K562 (cell line): ENCODE measurements at regions not wholly inside any gene's neighbourhood (a gene's known extent, or its start where the extent isn't known, plus 50 kb on each side); places are given as distances from the start of the nearest gene placed in this dataset.
A peak's percentile ranks its signal among the peaks of the same experiment; 100 is the strongest.

Experiments
- ATAC-seq: fragments of 200-7000 bp; cut with Tn5 transposase; 3 replicates; pipeline ENCODE4 v1.9.1; 2020; ENCODE audit warnings: moderate library complexity
- BruUV-seq: library from RNA; stranded (reverse); fragments of 400-500 nt; replicated peaks from 2 replicates; lab custom pipeline; 2021; lab: Mats Ljungman, UMichigan
- CTCF ChIA-PET: fragments of 300-600 bp; formaldehyde crosslinking; extraction: SDS; loops from one replicate; lab custom pipeline; 2021; ENCODE audit warnings: low intra/inter-chr PET ratio; lab: Yijun Ruan, JAX
- POLR2A ChIA-PET: fragments of 300-600, 350-650 bp; sonication (Branson Sonifier 250); formaldehyde crosslinking; extraction: SDS; loops from one replicate; lab custom pipeline; 2021; ENCODE audit warnings: antibody characterized with exemption, inconsistent platforms; lab: Yijun Ruan, JAX
- DNase-seq, 4 experiments: peaks; one replicate each; pipeline versions ENCODE4 v3.0.0 to v3.0.0-alpha.2; 2011 to 2018; ENCODE audit warnings: low spot score in 3 of 4, mixed read lengths in 3 of 4; ENCODE audit errors: extremely low read depth in 1 of 4
- FAIRE-seq: peaks from 2 replicates; lab custom pipeline; 2011; peaks lifted over from hg19 to GRCh38; lab: Jason Lieb, UNC
- H2AFZ ChIP-seq: 2 replicates; pipeline ENCODE4 v1.6.0; 2011; ENCODE audit warnings: low read depth, low read length, control low read depth, inconsistent platforms
- H3K27ac ChIP-seq: fragments of 200-600 bp; 3 replicates; pipeline ENCODE4 v1.8.0; 2011; ENCODE audit warnings: low read depth, mild to moderate bottlenecking, control low read depth, inconsistent platforms, low read length, moderate library complexity, mixed read lengths; ENCODE audit errors: extremely low read depth
- H3K27me3 ChIP-seq, 2 experiments: fragments of 300-600 bp in 1 of 2; 2 replicates in 1 of 2; 3 replicates in 1 of 2; pipeline versions ENCODE4 v1.6.0 to v1.8.0; 2011; ENCODE audit warnings: inconsistent platforms in 2 of 2, low read length in 2 of 2, mild to moderate bottlenecking in 1 of 2, mixed read lengths in 1 of 2, moderate library complexity in 1 of 2; ENCODE audit not compliant: control insufficient read depth in 2 of 2, insufficient read depth in 2 of 2
- H3K36me3 ChIP-seq: fragments of 300-600 bp; 3 replicates; pipeline ENCODE4 v1.8.0; 2011; ENCODE audit warnings: mild to moderate bottlenecking, low read length, inconsistent platforms; ENCODE audit not compliant: control insufficient read depth, insufficient read depth
- H3K4me1 ChIP-seq, 2 experiments: fragments of 200-600 bp in 1 of 2; replicated peaks in 1 of 2; 2 replicates in 1 of 2; 3 replicates in 1 of 2; pipeline versions ENCODE4 v1.5.1 to v1.8.0; 2011; ENCODE audit warnings: inconsistent platforms in 2 of 2, low read length in 2 of 2, mild to moderate bottlenecking in 1 of 2, mixed read lengths in 1 of 2, moderate library complexity in 1 of 2; ENCODE audit not compliant: control insufficient read depth in 2 of 2, insufficient read depth in 2 of 2
- H3K4me2 ChIP-seq: 2 replicates; pipeline ENCODE4 v1.6.1; 2011; ENCODE audit warnings: low read length, control low read depth, inconsistent platforms, mixed read lengths; ENCODE audit not compliant: insufficient read depth
- H3K4me3 ChIP-seq: fragments of 200-600 bp; sonication (generic), shearing (Covaris generic); 2 replicates; pipeline ENCODE4 v1.5.1; 2016; ENCODE audit warnings: control low read depth, inconsistent platforms
- H3K79me2 ChIP-seq: fragments of 200-600 bp; 3 replicates; pipeline ENCODE4 v1.8.0; 2011; ENCODE audit warnings: low read length, inconsistent platforms; ENCODE audit not compliant: control insufficient read depth, insufficient read depth
- H3K9ac ChIP-seq, 2 experiments: 2 replicates each; pipeline versions ENCODE4 v1.6.0 to v1.6.1; 2011; ENCODE audit warnings: low read depth in 2 of 2, low read length in 2 of 2, control low read depth in 1 of 2, inconsistent platforms in 1 of 2, mild to moderate bottlenecking in 1 of 2, mixed read lengths in 1 of 2; ENCODE audit not compliant: insufficient read depth in 1 of 2
- H3K9me1 ChIP-seq: one replicate; pipeline ENCODE4 v1.6.0; 2011; ENCODE audit warnings: inconsistent platforms, mild to moderate bottlenecking, low read length, moderate library complexity; ENCODE audit not compliant: control insufficient read depth, insufficient read depth
- H3K9me3 ChIP-seq: replicated peaks from 2 replicates; pipeline ENCODE4 v1.5.1; 2011; ENCODE audit warnings: low read depth, low read length, inconsistent platforms; ENCODE audit not compliant: control insufficient read depth, insufficient read depth
- H4K20me1 ChIP-seq: replicated peaks from 2 replicates; pipeline ENCODE4 v1.6.1; 2011; ENCODE audit warnings: low read length, inconsistent platforms, mixed read lengths; ENCODE audit not compliant: control insufficient read depth, insufficient read depth
- BCLAF1 ChIP-seq, 2 experiments: fragments of 450-650 bp in 1 of 2; IDR thresholded peaks; 2 replicates each; pipeline ENCODE4 v1.6.1; 2011 to 2017; ENCODE audit warnings: low read depth in 2 of 2, antibody characterized with exemption in 1 of 2, borderline replicate concordance in 1 of 2, low read length in 1 of 2, mild to moderate bottlenecking in 1 of 2, mixed read lengths in 1 of 2; ENCODE audit not compliant: control insufficient read depth in 1 of 2
- ETV1 ChIP-seq: fragments of 450-650 bp; conservative IDR thresholded peaks from 2 replicates; pipeline ENCODE4 v1.6.1; 2016; ENCODE audit warnings: missing genetic modification characterization, control low read depth, low read depth, missing compliant biosample characterization
- GABPB2 ChIP-seq: fragments of 250-450 bp; sonication (Bioruptor Pico); conservative IDR thresholded peaks from 2 replicates; pipeline ENCODE4 v1.5.1; 2021; ENCODE audit warnings: mild to moderate bottlenecking
- GATA2 ChIP-seq: sonication (generic); formaldehyde crosslinking; IDR thresholded peaks from 2 replicates; pipeline ENCODE4 v1.4.0; 2020; ENCODE audit warnings: mild to moderate bottlenecking, missing genetic modification reagents
- ID3 ChIP-seq, 2 experiments: fragments of 250-450 bp in 1 of 2; fragments of 450-650 bp in 1 of 2; sonication (Bioruptor Pico) in 1 of 2; IDR thresholded peaks; 2 replicates each; pipeline versions ENCODE4 v1.6.1 to v1.8.0; 2016 to 2021; ENCODE audit warnings: mild to moderate bottlenecking in 2 of 2, moderate library complexity in 2 of 2, missing compliant biosample characterization in 1 of 2, missing genetic modification characterization in 1 of 2
- ILK ChIP-seq: fragments of 450-650 bp; IDR thresholded peaks from 2 replicates; pipeline ENCODE4 v1.6.1; 2016; ENCODE audit warnings: missing genetic modification characterization, low read depth, mild to moderate bottlenecking, missing compliant biosample characterization, moderate library complexity, borderline replicate concordance
- MCM3 ChIP-seq: fragments of 450-650 bp; IDR thresholded peaks from 2 replicates; pipeline ENCODE4 v1.6.1; 2016
- PHB2 ChIP-seq: fragments of 450-650 bp; IDR thresholded peaks from 2 replicates; pipeline ENCODE4 v1.6.1; 2017; ENCODE audit warnings: low read depth
- RAD21 ChIP-seq, 2 experiments: fragments of 250-450 bp in 1 of 2; fragments of 450-650 bp in 1 of 2; sonication (Bioruptor Pico) in 1 of 2; formaldehyde crosslinking in 1 of 2; IDR thresholded peaks in 1 of 2; conservative IDR thresholded peaks in 1 of 2; 2 replicates each; pipeline versions ENCODE4 v1.4.0 to v1.8.0; 2020 to 2022; ENCODE audit warnings: mild to moderate bottlenecking in 2 of 2, moderate library complexity in 1 of 2
- SMARCE1 ChIP-seq: fragments of 450-650 bp; IDR thresholded peaks from 2 replicates; pipeline ENCODE4 v1.7.1; 2016; ENCODE audit warnings: mild to moderate bottlenecking
- THAP12 ChIP-seq: fragments of 250-450 bp; sonication (Bioruptor Pico); IDR thresholded peaks from 2 replicates; pipeline ENCODE4 v1.9.0; 2021; ENCODE audit warnings: mild to moderate bottlenecking, inconsistent platforms
- ZFP36 ChIP-seq: fragments of 150-350 bp; IDR thresholded peaks from 2 replicates; pipeline ENCODE4 v1.6.1; 2018; ENCODE audit warnings: low read length, low read depth; ENCODE audit not compliant: partially characterized antibody
- WGBS: fragments of 100-300 bp; shearing (Covaris generic); methylation state at CpG from one replicate; pipeline ENCODE4 v1.1.6; 2016; ENCODE audit warnings: low coverage, mixed read lengths; ENCODE audit not compliant: insufficient coverage; ENCODE audit errors: missing lambda C conversion rate; 5-methylcytosine and 5-hydroxymethylcytosine counted together
- in situ Hi-C: fragments of 300-500 bp; cut with MboI; formaldehyde crosslinking; loops from 4 replicates; pipeline ENCODE4 v1.15.0; 2018; ENCODE audit warnings: inconsistent platforms, mixed read lengths
- intact Hi-C: fragments of 100-400 bp; cut with micrococcal nuclease; formaldehyde crosslinking; loops from 2 replicates; pipeline ENCODE4 v1.14.2; 2022
- TF ChIP-seq, protein P1 (sequence below): fragments of 250-450 bp; sonication (Bioruptor Pico); IDR thresholded peaks from 2 replicates; pipeline ENCODE4 v1.8.0; 2021; ENCODE audit warnings: mild to moderate bottlenecking, moderate library complexity

GRCh38 chr1:167165219-167165618 lies 55.5 kb upstream of the POU2F1 start:
- ATAC-seq = no peak

More at GRCh38 chr1:167165219-167165618, 55.5 kb upstream of the POU2F1 start:
- WGBS = 0% methylated on average over 2 of the region's 2 CpGs
- FAIRE-seq = peak; percentile 19
- no peak overlapping the region for H3K27ac ChIP-seq
- no peak overlapping the region for H2AFZ ChIP-seq
- no peaks in the 10 kb centered on the region for H4K20me1 ChIP-seq
- H3K27me3 ChIP-seq = peaks cover 9 to 10% of the 10 kb centered on the region in 2 experiments
- no peak overlapping the region for H3K4me2 ChIP-seq
- intact Hi-C loops = no loop called here
- H3K4me1 ChIP-seq = peaks cover 0 to 12% of the 10 kb centered on the region in 2 experiments; a peak in 3 of 5 replicates
- no peak overlapping the region for H3K4me3 ChIP-seq
- ChIA-PET POLR2A (interaction anchor here (0.7 kb wide), 1 partner anchor 1464 kb away, joined by 3 read pairs; no protein-coding TSS in a partner anchor), CTCF (no interaction called here)
- in situ Hi-C loops = no loop called here
- DNase-seq = no peak
- no peaks in the 10 kb centered on the region for H3K36me3 ChIP-seq
- H3K9me1 ChIP-seq = peaks cover 3% of the 10 kb centered on the region
- no peak overlapping the region for H3K9ac ChIP-seq
- H3K79me2 ChIP-seq = no peaks in the 10 kb centered on the region
- no peaks in the 10 kb centered on the region for H3K9me3 ChIP-seq
- BruUV-seq = no TSS peak
- TF ChIP-seq RAD21 (CRISPR knock-in tag; conservative IDR thresholded peaks at IDR 0.05 in 1 of 2, IDR thresholded peaks at IDR 0.05 in 1 of 2) = no peak
- no peak for TF ChIP-seq GATA2 (CRISPR knock-in tag)
- no peak for TF ChIP-seq ZFP36
- no peak for TF ChIP-seq ILK (tag)
- no peak for TF ChIP-seq ID3 (CRISPR knock-in tag; IDR thresholded peaks at IDR 0.05)
- no peak for TF ChIP-seq ID3 (tag; IDR thresholded peaks at IDR 0.05)
- TF ChIP-seq, protein P1, sequence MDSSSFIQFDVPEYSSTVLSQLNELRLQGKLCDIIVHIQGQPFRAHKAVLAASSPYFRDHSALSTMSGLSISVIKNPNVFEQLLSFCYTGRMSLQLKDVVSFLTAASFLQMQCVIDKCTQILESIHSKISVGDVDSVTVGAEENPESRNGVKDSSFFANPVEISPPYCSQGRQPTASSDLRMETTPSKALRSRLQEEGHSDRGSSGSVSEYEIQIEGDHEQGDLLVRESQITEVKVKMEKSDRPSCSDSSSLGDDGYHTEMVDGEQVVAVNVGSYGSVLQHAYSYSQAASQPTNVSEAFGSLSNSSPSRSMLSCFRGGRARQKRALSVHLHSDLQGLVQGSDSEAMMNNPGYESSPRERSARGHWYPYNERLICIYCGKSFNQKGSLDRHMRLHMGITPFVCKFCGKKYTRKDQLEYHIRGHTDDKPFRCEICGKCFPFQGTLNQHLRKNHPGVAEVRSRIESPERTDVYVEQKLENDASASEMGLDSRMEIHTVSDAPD (CRISPR knock-in tag) = no peak
- no peak for TF ChIP-seq PHB2
- TF ChIP-seq GABPB2 (CRISPR knock-in tag) = no peak
- no peak for TF ChIP-seq ETV1 (tag)
- no peak for TF ChIP-seq THAP12
- no peak for TF ChIP-seq SMARCE1
- TF ChIP-seq MCM3 = no peak
- TF ChIP-seq BCLAF1 (IDR thresholded peaks at IDR 0.05; ENCODE audit: borderline replicate concordance in 1 of 2, control insufficient read depth in 1 of 2, low read depth in 2 of 2, low read length in 1 of 2) = no peak
- TF ChIP-seq, all 486 proteins: peak for 0
